Heart left ventricle (tissue), 16 donors: ENCODE measurements at regions not wholly inside any gene's neighbourhood (a gene's known extent, or its start where the extent isn't known, plus 50 kb on each side); places are given as distances from the start of the nearest gene placed in this dataset.

Source experiments
- ATAC-seq, 4 donors: fragments of 200-7000 bp; cut with Tn5 transposase; one replicate each; pipeline ENCODE4 v1.9.1; 2020 to 2022; ENCODE audit warnings: moderate library complexity in 4 of 4, mild to moderate bottlenecking in 3 of 4, moderate number of reproducible peaks in 1 of 4
- DNase-seq, 5 donors: peaks; one replicate each; pipeline ENCODE4 v3.0.0-alpha.2; 2020
- H3K27ac ChIP-seq, 12 donors: fragments of 200-600 bp; sonication (generic) in 4 of 12; one replicate each; pipeline versions ENCODE4 v1.5.0 to v1.8.0; 2016 to 2022; ENCODE audit warnings: mild to moderate bottlenecking in 2 of 12
- H3K27me3 ChIP-seq, 9 donors: fragments of 200-600 bp; sonication (generic) in 2 of 9; one replicate each; pipeline versions ENCODE4 v1.5.1 to v1.8.0; 2016 to 2022; ENCODE audit warnings: mild to moderate bottlenecking in 3 of 9
- H3K36me3 ChIP-seq, 9 donors: fragments of 200-600 bp; sonication (generic) in 2 of 9; one replicate each; pipeline versions ENCODE4 v1.5.0 to v1.8.0; 2018 to 2022; ENCODE audit warnings: mild to moderate bottlenecking in 2 of 9
- H3K4me1 ChIP-seq, 12 donors: fragments of 200-600 bp; sonication (generic) in 4 of 12; one replicate each; pipeline versions ENCODE4 v1.5.0 to v1.8.0; 2016 to 2022; ENCODE audit warnings: mild to moderate bottlenecking in 3 of 12
- H3K4me3 ChIP-seq, 12 donors: fragments of 200-600 bp; sonication (generic) in 4 of 12; one replicate each; pipeline versions ENCODE4 v1.5.0 to v1.8.0; 2017 to 2022; ENCODE audit warnings: mild to moderate bottlenecking in 9 of 12, moderate library complexity in 4 of 12
- H3K9me3 ChIP-seq, 12 donors: fragments of 200-600 bp; sonication (generic) in 4 of 12; one replicate each; pipeline versions ENCODE4 v1.5.0 to v1.8.0; 2016 to 2022; ENCODE audit warnings: mild to moderate bottlenecking in 1 of 12
- CTCF ChIP-seq, 12 donors: fragments of 200-600 bp; sonication (generic) in 4 of 12; IDR thresholded peaks; one replicate each; pipeline versions ENCODE4 v1.5.0 to v1.8.0; 2018 to 2022; ENCODE audit warnings: antibody characterized with exemption in 12 of 12, mild to moderate bottlenecking in 5 of 12
- POLR2A ChIP-seq, 2 donors: fragments of 450-650 bp; IDR thresholded peaks; one replicate each; pipeline ENCODE4 v1.6.1; 2017; ENCODE audit warnings: antibody characterized with exemption in 2 of 2, mild to moderate bottlenecking in 2 of 2, moderate library complexity in 2 of 2
- WGBS, 4 donors: extraction: QIAGEN DNeasy Blood & Tissue Kit in 2 of 4; methylation state at CpG; one replicate each; pipeline versions ENCODE4 v1.1.5 to v1.1.7; 2013 to 2018; 5-methylcytosine and 5-hydroxymethylcytosine counted together
- intact Hi-C, 10 donors: fragments of 100-400 bp; cut with DNase I; formaldehyde crosslinking; loops; one replicate each; pipeline versions ENCODE4 v1.11.1 to v1.14.2; 2022
- donor health status: ischemic (EF 13 %, LVEDD 7.1; RV severe dilation, severe dysfunction).
- donor health status: healthy with polysubstance abuse.
- donor health status: DM: no; HTN: yes; CAD: no.
- donor health status: DM: no; HTN: no; CAD: no.
- donor health status: ischemic (EF 25% LVEDD 6.9; RV normal size, moderate dysfunction).
- donor health status: ischemic (EF 25% LVEDD 5.7; RV mildly dilated, moderate dysfunction).
- donor health status: healthy.
- donor health status: DM: yes; HTN: yes; CAD: no.
- donor health status: ischemic (EF 35%, LVEDD 5.7; RV mildly dilated, moderate dysfunction).
- donor health status: nonischemic (EF 11% LVEDD 7.7; RV severe dilation, severe dysfunction).
- donor health status: DM: yes; HTN: yes; CAD: no.
- donor health status: PGD.
- donor health status: ischemic (EF 29% LVEDD 5.4; RV normal size, mild dysfunction).
- donor health status: nonischemic (EF 23%, LVEDD 6.1; RV moderate dilation, normal function).

GRCh38 chrX:113741744-113742143 is 842.1 kb upstream of the HTR2C start:
- no peak for ATAC-seq
- WGBS, 4 donors = 27 to 47% (median 30%) methylated on average over 2 of the region's 2 CpGs

GRCh38 chrX:113728937-113729336 is 854.9 kb upstream of the HTR2C start:
- WGBS, 4 donors = 64 to 81% (median 71%) methylated on average over 2 of the region's 2 CpGs
- Histone ChIP-seq H3K4me3 (no peak overlapping the region), H3K27me3 (no peaks in the 10 kb centered on the region), H3K9me3 (peaks cover 0 to 14% (median 0%) of the 10 kb centered on the region in 12 donors), H3K36me3 (no peaks in the 10 kb centered on the region), H3K27ac (no peak overlapping the region), H3K4me1 (no peaks in the 10 kb centered on the region)
- ATAC-seq = no peak
- DNase-seq = no peak
- TF ChIP-seq CTCF (IDR thresholded peaks at IDR 0.05) (no peak), POLR2A (IDR thresholded peaks at IDR 0.05) (no peak)
- intact Hi-C loops = no loop called here

More at GRCh38 chrX:113741744-113742143, 842.1 kb upstream of the HTR2C start:
- DNase-seq = no peak
- no peak for TF ChIP-seq POLR2A (IDR thresholded peaks at IDR 0.05)
- TF ChIP-seq CTCF (IDR thresholded peaks at IDR 0.05) = no peak
- H3K36me3 ChIP-seq = no peaks in the 10 kb centered on the region
- H3K4me3 ChIP-seq = no peak overlapping the region
- no peaks in the 10 kb centered on the region for H3K9me3 ChIP-seq
- intact Hi-C loops = no loop called here
- no peaks in the 10 kb centered on the region for H3K4me1 ChIP-seq
- no peak overlapping the region for H3K27ac ChIP-seq
- no peaks in the 10 kb centered on the region for H3K27me3 ChIP-seq

- no peaks in the 10 kb centered on the region for H3K36me3 ChIP-seq
- intact Hi-C loops = no loop called here
- DNase-seq (no peak), ATAC-seq (no peak)
- no peak overlapping the region for H3K27ac ChIP-seq
- H3K9me3 ChIP-seq = peaks cover 0 to 14% (median 0%) of the 10 kb centered on the region in 12 donors
- WGBS, 4 donors = 58 to 65% (median 60%) methylated on average over 3 of the region's 3 CpGs
- no peak overlapping the region for H3K4me3 ChIP-seq
- TF ChIP-seq CTCF (IDR thresholded peaks at IDR 0.05) (no peak), POLR2A (IDR thresholded peaks at IDR 0.05) (no peak)
- no peaks in the 10 kb centered on the region for H3K4me1 ChIP-seq
- H3K27me3 ChIP-seq = peaks cover 0 to 3% (median 0%) of the 10 kb centered on the region in 9 donors
Observed at GRCh38 chrX:113726898-113727297, 857.0 kb upstream of the HTR2C start.

- Histone ChIP-seq H3K36me3 (no peaks in the 10 kb centered on the region), H3K27ac (no peak overlapping the region), H3K4me1 (no peaks in the 10 kb centered on the region), H3K27me3 (peaks cover 0 to 8% (median 0%) of the 10 kb centered on the region in 9 donors), H3K4me3 (no peak overlapping the region), H3K9me3 (peaks cover 0 to 13% (median 0%) of the 10 kb centered on the region in 12 donors)
- 83 to 93% (median 88%) methylated on average over 4 of the region's 4 CpGs for WGBS, 4 donors
- TF ChIP-seq CTCF (IDR thresholded peaks at IDR 0.05) (no peak), POLR2A (IDR thresholded peaks at IDR 0.05) (no peak)
- ATAC-seq = no peak
- DNase-seq = no peak
- intact Hi-C loops = no loop called here
Observed at GRCh38 chrX:113726466-113726865, 857.4 kb upstream of the HTR2C start.
